ENCODE measurements at regions not wholly inside any gene's neighbourhood (a gene's known extent, or its start where the extent isn't known, plus 50 kb on each side); places are given as distances from the start of the nearest gene placed in this dataset.

GRCh38 chr2:128702616-128703015 lies 383.9 kb upstream of the HS6ST1 start:
- Mint-ChIP-seq H3K27ac (no peak overlapping the region), H3K4me3 (no peak overlapping the region), H3K9me3 (ENCODE audit: low read depth) (peaks cover 4% of the 10 kb centered on the region), H3K27me3 (peaks cover 4% of the 10 kb centered on the region), H3K36me3 (peaks cover 4% of the 10 kb centered on the region), H3K4me1 (ENCODE audit: low read depth) (no peaks in the 10 kb centered on the region)

- peaks cover 8% of the 10 kb centered on the region for H3K36me3 Mint-ChIP-seq
- H3K4me3 Mint-ChIP-seq: no peak overlapping the region
- H3K9me3 Mint-ChIP-seq (ENCODE audit: low read depth): peaks cover 26% of the 10 kb centered on the region
- no peaks in the 10 kb centered on the region for H3K4me1 Mint-ChIP-seq (ENCODE audit: low read depth)
- no peak overlapping the region for H3K27ac Mint-ChIP-seq
- H3K27me3 Mint-ChIP-seq: peaks cover 4% of the 10 kb centered on the region
Measured at GRCh38 chr2:128708106-128708816, 389.6 kb upstream of the HS6ST1 start.

GRCh38 chr2:128710242-128710641 lies 391.6 kb upstream of the HS6ST1 start:
- Mint-ChIP-seq H3K4me1 (ENCODE audit: low read depth) (no peaks in the 10 kb centered on the region), H3K9me3 (ENCODE audit: low read depth) (peaks cover 25% of the 10 kb centered on the region), H3K4me3 (no peak overlapping the region), H3K27me3 (peaks cover 3% of the 10 kb centered on the region), H3K36me3 (peaks cover 8% of the 10 kb centered on the region), H3K27ac (no peak overlapping the region)

- Mint-ChIP-seq H3K4me3 (no peak overlapping the region), H3K9me3 (ENCODE audit: low read depth) (peaks cover 23% of the 10 kb centered on the region), H3K4me1 (ENCODE audit: low read depth) (no peaks in the 10 kb centered on the region), H3K27me3 (peaks cover 6% of the 10 kb centered on the region), H3K36me3 (peaks cover 8% of the 10 kb centered on the region), H3K27ac (no peak overlapping the region)
Measured at GRCh38 chr2:128710729-128711128, 392.1 kb upstream of the HS6ST1 start.

- peaks cover 2% of the 10 kb centered on the region for H3K36me3 Mint-ChIP-seq
- H3K4me3 Mint-ChIP-seq: no peak overlapping the region
- H3K27me3 Mint-ChIP-seq: peaks cover 15% of the 10 kb centered on the region
- H3K27ac Mint-ChIP-seq: no peak overlapping the region
- no peaks in the 10 kb centered on the region for H3K4me1 Mint-ChIP-seq (ENCODE audit: low read depth)
- peaks cover 11% of the 10 kb centered on the region for H3K9me3 Mint-ChIP-seq (ENCODE audit: low read depth)
Measured at GRCh38 chr2:128714285-128714684, 395.6 kb upstream of the HS6ST1 start.

- Mint-ChIP-seq H3K27ac (no peak overlapping the region), H3K4me1 (ENCODE audit: low read depth) (no peaks in the 10 kb centered on the region), H3K27me3 (peaks cover 15% of the 10 kb centered on the region), H3K9me3 (ENCODE audit: low read depth) (peaks cover 6% of the 10 kb centered on the region), H3K4me3 (no peak overlapping the region), H3K36me3 (no peaks in the 10 kb centered on the region)
Measured at GRCh38 chr2:128714851-128715312, 396.2 kb upstream of the HS6ST1 start.

GRCh38 chr2:128715360-128715759 lies 396.7 kb upstream of the HS6ST1 start:
- peaks cover 15% of the 10 kb centered on the region for H3K27me3 Mint-ChIP-seq
- H3K27ac Mint-ChIP-seq: no peak overlapping the region
- H3K36me3 Mint-ChIP-seq: no peaks in the 10 kb centered on the region
- H3K4me3 Mint-ChIP-seq: no peak overlapping the region
- peaks cover 1% of the 10 kb centered on the region for H3K9me3 Mint-ChIP-seq (ENCODE audit: low read depth)
- H3K4me1 Mint-ChIP-seq (ENCODE audit: low read depth): no peaks in the 10 kb centered on the region

- H3K4me1 Mint-ChIP-seq (ENCODE audit: low read depth): no peaks in the 10 kb centered on the region
- H3K4me3 Mint-ChIP-seq: no peak overlapping the region
- no peaks in the 10 kb centered on the region for H3K36me3 Mint-ChIP-seq
- peaks cover 15% of the 10 kb centered on the region for H3K27me3 Mint-ChIP-seq
- H3K27ac Mint-ChIP-seq: no peak overlapping the region
- H3K9me3 Mint-ChIP-seq (ENCODE audit: low read depth): no peaks in the 10 kb centered on the region
Measured at GRCh38 chr2:128716299-128716721, 397.6 kb upstream of the HS6ST1 start.

GRCh38 chr2:128717758-128718710 lies 399.4 kb upstream of the HS6ST1 start:
- Mint-ChIP-seq H3K4me3 (no peak overlapping the region), H3K27me3 (peaks cover 15% of the 10 kb centered on the region), H3K27ac (no peak overlapping the region), H3K4me1 (ENCODE audit: low read depth) (no peaks in the 10 kb centered on the region), H3K36me3 (no peaks in the 10 kb centered on the region), H3K9me3 (ENCODE audit: low read depth) (no peaks in the 10 kb centered on the region)

- Mint-ChIP-seq H3K27me3 (peaks cover 12% of the 10 kb centered on the region), H3K36me3 (no peaks in the 10 kb centered on the region), H3K4me3 (no peak overlapping the region), H3K9me3 (ENCODE audit: low read depth) (no peaks in the 10 kb centered on the region), H3K27ac (no peak overlapping the region), H3K4me1 (ENCODE audit: low read depth) (no peaks in the 10 kb centered on the region)
Measured at GRCh38 chr2:128720080-128721022, 401.7 kb upstream of the HS6ST1 start.

- Mint-ChIP-seq H3K36me3 (no peaks in the 10 kb centered on the region), H3K27ac (no peak overlapping the region), H3K4me3 (no peak overlapping the region), H3K27me3 (peaks cover 6% of the 10 kb centered on the region), H3K9me3 (ENCODE audit: low read depth) (no peaks in the 10 kb centered on the region), H3K4me1 (ENCODE audit: low read depth) (no peaks in the 10 kb centered on the region)
Measured at GRCh38 chr2:128721096-128721495, 402.4 kb upstream of the HS6ST1 start.

- H3K9me3 Mint-ChIP-seq (ENCODE audit: low read depth): no peaks in the 10 kb centered on the region
- no peaks in the 10 kb centered on the region for H3K4me1 Mint-ChIP-seq (ENCODE audit: low read depth)
- no peaks in the 10 kb centered on the region for H3K27me3 Mint-ChIP-seq
- H3K27ac Mint-ChIP-seq: no peak overlapping the region
- no peaks in the 10 kb centered on the region for H3K36me3 Mint-ChIP-seq
- no peak overlapping the region for H3K4me3 Mint-ChIP-seq
Measured at GRCh38 chr2:128722489-128722888, 403.8 kb upstream of the HS6ST1 start.

GRCh38 chr2:128724547-128724946 lies 405.9 kb upstream of the HS6ST1 start:
- H3K27ac Mint-ChIP-seq: no peak overlapping the region
- H3K4me3 Mint-ChIP-seq: no peak overlapping the region
- H3K36me3 Mint-ChIP-seq: peaks cover 2% of the 10 kb centered on the region
- no peaks in the 10 kb centered on the region for H3K27me3 Mint-ChIP-seq
- peaks cover 10% of the 10 kb centered on the region for H3K9me3 Mint-ChIP-seq (ENCODE audit: low read depth)
- no peaks in the 10 kb centered on the region for H3K4me1 Mint-ChIP-seq (ENCODE audit: low read depth)

GRCh38 chr2:128724972-128725371 lies 406.3 kb upstream of the HS6ST1 start:
- Mint-ChIP-seq H3K4me1 (ENCODE audit: low read depth) (no peaks in the 10 kb centered on the region), H3K27ac (no peak overlapping the region), H3K4me3 (no peak overlapping the region), H3K27me3 (peaks cover under 1% of the 10 kb centered on the region), H3K9me3 (ENCODE audit: low read depth) (peaks cover 10% of the 10 kb centered on the region), H3K36me3 (peaks cover 2% of the 10 kb centered on the region)
